HepG2 (cell line): ENCODE measurements at regions not wholly inside any gene's neighbourhood (a gene's known extent, or its start where the extent isn't known, plus 50 kb on each side); places are given as distances from the start of the nearest gene placed in this dataset.

Source experiments
- ATAC-seq: fragments of 200-7000 bp; cut with Tn5 transposase; 3 replicates; pipeline ENCODE4 v1.9.1; 2020; ENCODE audit warnings: mild to moderate bottlenecking, moderate library complexity
- BruUV-seq: library from RNA; stranded (reverse); fragments of 400-500 nt; replicated peaks from 2 replicates; lab custom pipeline; 2021; lab: Mats Ljungman, UMichigan
- CTCF ChIA-PET: fragments of 300-600 bp; formaldehyde crosslinking; extraction: SDS; loops from one replicate; lab custom pipeline; 2021; ENCODE audit warnings: low total read pairs, inconsistent platforms, low intra/inter-chr PET ratio; lab: Yijun Ruan, JAX
- POLR2A ChIA-PET: fragments of 350-600 bp; sonication (Branson Sonifier 250); formaldehyde crosslinking; loops from one replicate; lab custom pipeline; 2020; ENCODE audit warnings: antibody characterized with exemption, inconsistent platforms; lab: Yijun Ruan, JAX
- DNase-seq: peaks from one replicate; pipeline ENCODE4 v3.0.0-alpha.2; 2015; ENCODE audit warnings: low spot score
- FAIRE-seq: peaks from 3 replicates; lab custom pipeline; 2011; peaks lifted over from hg19 to GRCh38; lab: Jason Lieb, UNC
- H2AFZ ChIP-seq: one replicate; pipeline ENCODE4 v1.6.1; 2011; ENCODE audit warnings: low read length, inconsistent platforms
- H3K27ac ChIP-seq: fragments of 300-600 bp; 3 replicates; pipeline ENCODE4 v1.8.0; 2011; ENCODE audit warnings: mixed run types, mild to moderate bottlenecking, mixed read lengths, low read length, inconsistent platforms; ENCODE audit not compliant: insufficient read depth; ENCODE audit errors: extremely low read length
- H3K27me3 ChIP-seq, 2 experiments: fragments of 200-600 bp in 1 of 2; 2 replicates in 1 of 2; 3 replicates in 1 of 2; pipeline versions ENCODE4 v1.6.0 to v1.8.0; 2011; ENCODE audit warnings: low read length in 2 of 2, mild to moderate bottlenecking in 2 of 2, moderate library complexity in 2 of 2, inconsistent platforms in 1 of 2; ENCODE audit not compliant: insufficient read depth in 2 of 2, control insufficient read depth in 1 of 2
- H3K36me3 ChIP-seq, 2 experiments: fragments of 200-600 bp in 1 of 2; replicated peaks in 1 of 2; 2 replicates in 1 of 2; 3 replicates in 1 of 2; pipeline versions ENCODE4 v1.5.1 to v1.8.0; 2011; ENCODE audit warnings: low read length in 2 of 2, inconsistent platforms in 1 of 2; ENCODE audit not compliant: insufficient read depth in 2 of 2, control insufficient read depth in 1 of 2
- H3K4me1 ChIP-seq: 2 replicates; pipeline ENCODE4 v1.5.1; 2012; ENCODE audit warnings: low read length, inconsistent platforms; ENCODE audit not compliant: insufficient read depth
- H3K4me2 ChIP-seq: 2 replicates; pipeline ENCODE4 v1.6.0; 2011; ENCODE audit warnings: low read depth, low read length, inconsistent platforms
- H3K4me3 ChIP-seq, 3 experiments: fragments of 200-600 bp in 1 of 3; sonication (generic), shearing (Covaris generic) in 1 of 3; replicated peaks in 1 of 3; 2 replicates each; pipeline ENCODE4 v1.5.1; 2011 to 2016; ENCODE audit warnings: low read length in 3 of 3, inconsistent platforms in 2 of 3, low read depth in 2 of 3, mild to moderate bottlenecking in 2 of 3, control low read depth in 1 of 3, mixed read lengths in 1 of 3; ENCODE audit not compliant: insufficient read depth in 1 of 3
- H3K79me2 ChIP-seq: one replicate; pipeline ENCODE4 v1.6.1; 2011; ENCODE audit warnings: low read length, inconsistent platforms; ENCODE audit not compliant: insufficient read depth
- H3K9ac ChIP-seq: 2 replicates; pipeline ENCODE4 v1.6.0; 2011; ENCODE audit warnings: mild to moderate bottlenecking, low read depth, low read length, inconsistent platforms; ENCODE audit not compliant: insufficient read depth
- H3K9me3 ChIP-seq: 2 replicates; pipeline ENCODE4 v1.5.1; 2012; ENCODE audit warnings: mild to moderate bottlenecking, low read length
- H4K20me1 ChIP-seq: 2 replicates; pipeline ENCODE4 v1.6.0; 2011; ENCODE audit warnings: inconsistent platforms, mild to moderate bottlenecking, low read length, moderate library complexity; ENCODE audit not compliant: insufficient read depth
- DPF2 ChIP-seq: sonication (generic); formaldehyde crosslinking; IDR thresholded peaks from 2 replicates; pipeline ENCODE4 v1.4.0; 2020; ENCODE audit warnings: mild to moderate bottlenecking, low read depth, missing genetic modification reagents, borderline replicate concordance
- POLR2AphosphoS2 ChIP-seq: IDR thresholded peaks from 2 replicates; pipeline ENCODE4 v1.6.1; 2011; ENCODE audit warnings: low read depth, low read length, improper control_type of control experiment
- TAF1 ChIP-seq: sonication (generic); formaldehyde crosslinking; IDR thresholded peaks from 2 replicates; pipeline ENCODE4 v1.4.0; 2020; ENCODE audit warnings: missing genetic modification reagents
- ZNF292 ChIP-seq: sonication (generic); formaldehyde crosslinking; IDR thresholded peaks from 2 replicates; pipeline ENCODE4 v1.8.1; 2022; ENCODE audit warnings: mild to moderate bottlenecking, low read depth, missing genetic modification reagents, borderline replicate concordance
- WGBS: methylation state at CpG from one replicate; pipeline ENCODE4 v1.1.6; 2017; ENCODE audit warnings: low lambda C conversion rate; 5-methylcytosine and 5-hydroxymethylcytosine counted together
- in situ Hi-C: cut with HindIII; loops from 2 replicates; pipeline ENCODE4 v1.10.0; 2017; ENCODE audit warnings: low pct_unique_long_range_greater_than_20kb; ENCODE audit not compliant: extremely low pct_ligation_motif_present
- intact Hi-C: fragments of 100-400 bp; cut with micrococcal nuclease; formaldehyde crosslinking; loops from one replicate; pipeline ENCODE4 v1.10.0; 2022; ENCODE audit not compliant: unreplicated experiment
- TF ChIP-seq, protein P1 (sequence below): sonication (generic); formaldehyde crosslinking; IDR thresholded peaks from 2 replicates; pipeline ENCODE4 v1.9.0; 2021; ENCODE audit warnings: missing genetic modification reagents, mild to moderate bottlenecking, borderline replicate concordance

DNA sequence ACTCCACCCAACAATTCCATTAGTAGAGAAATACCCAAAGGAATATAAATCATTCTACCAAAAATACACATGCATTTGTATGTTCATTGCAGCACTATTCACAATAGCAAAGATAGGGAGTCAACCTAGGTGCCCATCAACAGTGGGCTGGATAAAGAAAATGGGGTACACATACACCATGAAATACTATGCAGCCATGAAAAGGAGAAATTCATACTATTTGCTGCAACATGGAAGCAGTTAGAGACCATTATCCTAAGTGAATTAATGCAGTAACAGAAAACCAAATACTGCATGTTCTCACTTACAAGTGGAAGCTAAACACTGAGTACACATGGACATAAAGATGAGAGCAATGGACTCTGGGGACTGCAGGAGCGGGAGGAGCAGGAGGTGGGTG lies 72.4 kb upstream of the MBOAT1 start (continued):
- TF ChIP-seq DPF2 (CRISPR knock-in tag), result no peak
- TF ChIP-seq, all 625 proteins: peak for 0

DNA sequence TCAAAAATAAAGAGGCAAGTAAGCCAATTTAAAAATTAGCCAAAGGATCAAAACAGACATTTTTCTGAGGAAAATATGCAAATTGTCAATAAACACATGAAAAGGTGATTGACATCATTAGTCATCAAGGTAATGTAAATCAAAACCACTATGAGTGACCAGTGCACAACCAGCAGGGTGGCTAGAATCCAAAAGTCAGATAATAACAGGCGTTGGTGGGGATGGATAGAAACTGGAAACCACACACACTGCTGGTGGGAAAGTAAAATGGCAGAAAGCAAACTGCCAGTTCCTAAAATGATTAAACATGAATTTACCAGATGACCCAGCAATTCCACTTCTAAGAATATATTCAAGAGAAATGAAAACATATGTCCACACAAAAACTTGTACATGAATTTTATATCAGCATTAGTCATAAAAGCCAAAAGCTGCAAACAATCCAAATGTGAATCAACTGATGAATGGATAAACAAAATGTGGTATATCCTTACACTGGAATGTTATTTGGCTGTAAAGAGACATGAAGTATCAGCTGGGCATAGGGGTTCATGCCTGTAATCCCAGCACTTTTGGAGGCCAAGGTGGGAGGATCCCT lies 74.8 kb upstream of the MBOAT1 start:
- H3K27ac ChIP-seq, result no peak overlapping the region
- ATAC-seq, result no peak
- no peaks in the 10 kb centered on the region for H3K4me1 ChIP-seq
- H3K27me3 ChIP-seq, result no peaks in the 10 kb centered on the region
- H3K4me3 ChIP-seq, result no peak overlapping the region
- no peak overlapping the region for H2AFZ ChIP-seq
- in situ Hi-C loops, result no loop called here
- 34% methylated on average over 1 of the region's 1 CpG for WGBS
- no peak for DNase-seq
- POLR2A ChIA-PET, result no interaction called here
- CTCF ChIA-PET, result no interaction called here
- intact Hi-C loops, result no loop called here
- H3K9me3 ChIP-seq, result no peaks in the 10 kb centered on the region
- no peaks in the 10 kb centered on the region for H3K36me3 ChIP-seq
- no peak overlapping the region for H3K4me2 ChIP-seq
- no peak overlapping the region for H3K9ac ChIP-seq
- no peak for FAIRE-seq
- no peaks in the 10 kb centered on the region for H4K20me1 ChIP-seq
- no TSS peak for BruUV-seq
- TF ChIP-seq TAF1 (CRISPR knock-in tag) (no peak), POLR2AphosphoS2 (no peak), ZNF292 (CRISPR knock-in tag) (no peak)
- TF ChIP-seq, protein P1, sequence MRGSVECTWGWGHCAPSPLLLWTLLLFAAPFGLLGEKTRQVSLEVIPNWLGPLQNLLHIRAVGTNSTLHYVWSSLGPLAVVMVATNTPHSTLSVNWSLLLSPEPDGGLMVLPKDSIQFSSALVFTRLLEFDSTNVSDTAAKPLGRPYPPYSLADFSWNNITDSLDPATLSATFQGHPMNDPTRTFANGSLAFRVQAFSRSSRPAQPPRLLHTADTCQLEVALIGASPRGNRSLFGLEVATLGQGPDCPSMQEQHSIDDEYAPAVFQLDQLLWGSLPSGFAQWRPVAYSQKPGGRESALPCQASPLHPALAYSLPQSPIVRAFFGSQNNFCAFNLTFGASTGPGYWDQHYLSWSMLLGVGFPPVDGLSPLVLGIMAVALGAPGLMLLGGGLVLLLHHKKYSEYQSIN (CRISPR knock-in tag), result no peak
- H3K79me2 ChIP-seq, result no peaks in the 10 kb centered on the region
